ENCODE measurements at regions not wholly inside any gene's neighbourhood (a gene's known extent, or its start where the extent isn't known, plus 50 kb on each side); places are given as distances from the start of the nearest gene placed in this dataset.

GRCh38 chr6:139497345-139497961 is 123.0 kb upstream of the CITED2 start:
- FAIRE-seq = peak; percentile 97
- DNase-seq (ENCODE audit: extremely low read depth in 1 of 4, low spot score in 3 of 4) = peak; percentile 53 to 92 (median 70)
- no TSS peak for BruUV-seq (replicated peaks)
- H3K79me2 ChIP-seq (ENCODE audit: control insufficient read depth, insufficient read depth, low read length) = no peaks in the 10 kb centered on the region
- POLR2A ChIA-PET = interaction anchor here (0.7 to 1.9 kb wide), 11 partner anchors 11 to 124 kb away, joined by 3 to 17 read pairs (median 4); partner anchors contain the start of gene CITED2
- in situ Hi-C loops (cut with MboI) = no loop called here
- H3K36me3 ChIP-seq (ENCODE audit: control insufficient read depth, insufficient read depth, low read length) = no peaks in the 10 kb centered on the region
- H4K20me1 ChIP-seq (replicated peaks; ENCODE audit: control insufficient read depth, insufficient read depth, low read length) = no peaks in the 10 kb centered on the region
- H3K9me1 ChIP-seq (ENCODE audit: control insufficient read depth, insufficient read depth, low read length) = no peaks in the 10 kb centered on the region
- peak overlapping the region; percentile 4; the same call in 1 of the 2 replicates for H3K4me3 ChIP-seq
- peak overlapping the region; percentile 57 for H3K27ac ChIP-seq (ENCODE audit: extremely low read depth, low read depth, low read length)
- intact Hi-C loops (cut with micrococcal nuclease) = loop anchor here (1.0 to 5.0 kb wide), 4 partner anchors 19 to 123 kb away; partner anchors contain the start of gene CITED2
- peak overlapping the region; percentile 33 to 54; a peak in 3 of 4 replicates for H3K9ac ChIP-seq (ENCODE audit: insufficient read depth in 1 of 2, low read depth in 2 of 2, low read length in 2 of 2)
- CTCF ChIA-PET (ENCODE audit: low intra/inter-chr PET ratio) = no interaction called here
- H3K9me3 ChIP-seq (replicated peaks; ENCODE audit: control insufficient read depth, insufficient read depth, low read depth, low read length) = no peaks in the 10 kb centered on the region
- WGBS (ENCODE audit: insufficient coverage, low coverage, missing lambda C conversion rate) = 5% methylated on average over 8 of the region's 8 CpGs
- H2AFZ ChIP-seq (ENCODE audit: low read depth, low read length) = peak overlapping the region; percentile 87
- peak overlapping the region; percentile 66 for H3K4me2 ChIP-seq (ENCODE audit: insufficient read depth, low read length)
- ATAC-seq = peak; percentile 95
- peaks cover 19 to 22% of the 10 kb centered on the region in 2 experiments for H3K4me1 ChIP-seq (replicated peaks in 1 of 2; ENCODE audit: control insufficient read depth in 2 of 2, insufficient read depth in 2 of 2, low read length in 2 of 2)
- no peaks in the 10 kb centered on the region for H3K27me3 ChIP-seq (ENCODE audit: control insufficient read depth in 2 of 2, insufficient read depth in 2 of 2, low read length in 2 of 2)
- TF ChIP-seq KDM4B (IDR thresholded peaks at IDR 0.05; ENCODE audit: borderline replicate concordance in 2 of 2, low read depth in 1 of 2) (no peak), RBBP5 (IDR thresholded peaks at IDR 0.05; ENCODE audit: borderline replicate concordance, insufficient read depth, low read length, poor library complexity, severe bottlenecking) (no peak), ARID3B (CRISPR knock-in tag; IDR thresholded peaks at IDR 0.05; ENCODE audit: borderline replicate concordance) (no peak), NR4A1 (CRISPR knock-in tag; IDR thresholded peaks at IDR 0.05) (no peak), NR4A1 (tag; IDR thresholded peaks at IDR 0.05) (no peak), POLR2AphosphoS2 (IDR thresholded peaks at IDR 0.05; ENCODE audit: low read length) (no peak), MTF1 (CRISPR knock-in tag; IDR thresholded peaks at IDR 0.05; ENCODE audit: borderline replicate concordance) (no peak), FOXK1 (CRISPR knock-in tag; IDR thresholded peaks at IDR 0.05; ENCODE audit: borderline replicate concordance) (no peak), ZNF12 (CRISPR knock-in tag; IDR thresholded peaks at IDR 0.05) (no peak), C11orf30 (IDR thresholded peaks at IDR 0.05; ENCODE audit: low read depth) (0 out of 2 replicates have a peak, but pooled peaks have one; percentile 12), SLC30A9 (CRISPR knock-in tag; IDR thresholded peaks at IDR 0.05) (no peak), MED1 (CRISPR knock-in tag; IDR thresholded peaks at IDR 0.05; ENCODE audit: borderline replicate concordance) (no peak), ZNF740 (CRISPR knock-in tag; IDR thresholded peaks at IDR 0.05) (no peak), ZNF740 (tag; IDR thresholded peaks at IDR 0.05) (no peak), ELF4 (CRISPR knock-in tag; IDR thresholded peaks at IDR 0.05) (peak; percentile 57; the same call in 1 of the 2 replicates)
- TF ChIP-seq, protein P1, sequence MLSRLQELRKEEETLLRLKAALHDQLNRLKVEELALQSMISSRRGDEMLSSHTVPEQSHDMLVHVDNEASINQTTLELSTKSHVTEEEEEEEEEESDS (CRISPR knock-in tag; IDR thresholded peaks at IDR 0.05) = no peak
- TF ChIP-seq, protein P2, sequence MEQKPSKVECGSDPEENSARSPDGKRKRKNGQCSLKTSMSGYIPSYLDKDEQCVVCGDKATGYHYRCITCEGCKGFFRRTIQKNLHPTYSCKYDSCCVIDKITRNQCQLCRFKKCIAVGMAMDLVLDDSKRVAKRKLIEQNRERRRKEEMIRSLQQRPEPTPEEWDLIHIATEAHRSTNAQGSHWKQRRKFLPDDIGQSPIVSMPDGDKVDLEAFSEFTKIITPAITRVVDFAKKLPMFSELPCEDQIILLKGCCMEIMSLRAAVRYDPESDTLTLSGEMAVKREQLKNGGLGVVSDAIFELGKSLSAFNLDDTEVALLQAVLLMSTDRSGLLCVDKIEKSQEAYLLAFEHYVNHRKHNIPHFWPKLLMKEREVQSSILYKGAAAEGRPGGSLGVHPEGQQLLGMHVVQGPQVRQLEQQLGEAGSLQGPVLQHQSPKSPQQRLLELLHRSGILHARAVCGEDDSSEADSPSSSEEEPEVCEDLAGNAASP (IDR thresholded peaks at IDR 0.05) = no peak

Data from K562 (cell line).